ENCODE measurements at regions not wholly inside any gene's neighbourhood (a gene's known extent, or its start where the extent isn't known, plus 50 kb on each side); places are given as distances from the start of the nearest gene placed in this dataset.

- no peak for ATAC-seq
- H3K36me3 ChIP-seq (ENCODE audit: control insufficient read depth, insufficient read depth, low read length) = no peaks in the 10 kb centered on the region
- TF ChIP-seq CREB3L1 (IDR thresholded peaks at IDR 0.05; ENCODE audit: borderline replicate concordance, low read depth) (no peak), POLR2H (tag; IDR thresholded peaks at IDR 0.05; ENCODE audit: low read depth) (no peak), MBD2 (IDR thresholded peaks at IDR 0.05; ENCODE audit: borderline replicate concordance, low read depth) (no peak)
- H3K27ac ChIP-seq (ENCODE audit: extremely low read depth, low read depth, low read length) = no peak overlapping the region
- H3K4me2 ChIP-seq (ENCODE audit: insufficient read depth, low read length) = no peak overlapping the region
- BruUV-seq (replicated peaks) = no TSS peak
- peaks cover 0 to 48% of the 10 kb centered on the region in 2 experiments; a peak in 3 of 5 replicates for H3K27me3 ChIP-seq (ENCODE audit: control insufficient read depth in 2 of 2, insufficient read depth in 2 of 2, low read length in 2 of 2)
- whole genome bisulfite sequencing (ENCODE audit: insufficient coverage, low coverage, missing lambda C conversion rate) = 0% methylated on average over 7 of the region's 8 CpGs
- no peak for DNase-seq (ENCODE audit: extremely low read depth in 1 of 4, low spot score in 3 of 4)
- ChIA-PET POLR2A (no interaction called here), CTCF (ENCODE audit: low intra/inter-chr PET ratio) (no interaction called here)
- no peak overlapping the region for H3K9ac ChIP-seq (ENCODE audit: insufficient read depth in 1 of 2, low read depth in 2 of 2, low read length in 2 of 2)
- no peak overlapping the region for H2AFZ ChIP-seq (ENCODE audit: low read depth, low read length)
- no peaks in the 10 kb centered on the region for H4K20me1 ChIP-seq (replicated peaks; ENCODE audit: control insufficient read depth, insufficient read depth, low read length)
- FAIRE-seq = no peak
- H3K9me3 ChIP-seq (replicated peaks; ENCODE audit: control insufficient read depth, insufficient read depth, low read depth, low read length) = no peaks in the 10 kb centered on the region
- no peaks in the 10 kb centered on the region for H3K9me1 ChIP-seq (ENCODE audit: control insufficient read depth, insufficient read depth, low read length)
- in situ Hi-C loops (cut with MboI) = no loop called here
- H3K79me2 ChIP-seq (ENCODE audit: control insufficient read depth, insufficient read depth, low read length) = no peaks in the 10 kb centered on the region
- no peaks in the 10 kb centered on the region; a peak in 1 of 5 replicates for H3K4me1 ChIP-seq (replicated peaks in 1 of 2; ENCODE audit: control insufficient read depth in 2 of 2, insufficient read depth in 2 of 2, low read length in 2 of 2)
- intact Hi-C loops (cut with micrococcal nuclease) = no loop called here
- no peak overlapping the region for H3K4me3 ChIP-seq
Measured at GRCh38 chr2:239526038-239526437, 125.2 kb upstream of the HDAC4 start.

GRCh38 chr2:239523954-239524330 is 123.1 kb upstream of the HDAC4 start:
- Histone ChIP-seq H3K4me2 (ENCODE audit: insufficient read depth, low read length) (no peak overlapping the region), H3K4me3 (no peak overlapping the region), H3K4me1 (replicated peaks in 1 of 2; ENCODE audit: control insufficient read depth in 2 of 2, insufficient read depth in 2 of 2, low read length in 2 of 2) (no peaks in the 10 kb centered on the region; a peak in 1 of 5 replicates), H3K9me3 (replicated peaks; ENCODE audit: control insufficient read depth, insufficient read depth, low read depth, low read length) (no peaks in the 10 kb centered on the region), H3K9me1 (ENCODE audit: control insufficient read depth, insufficient read depth, low read length) (no peaks in the 10 kb centered on the region), H3K9ac (ENCODE audit: insufficient read depth in 1 of 2, low read depth in 2 of 2, low read length in 2 of 2) (no peak overlapping the region), H3K27ac (ENCODE audit: extremely low read depth, low read depth, low read length) (no peak overlapping the region), H3K36me3 (ENCODE audit: control insufficient read depth, insufficient read depth, low read length) (no peaks in the 10 kb centered on the region), H3K79me2 (ENCODE audit: control insufficient read depth, insufficient read depth, low read length) (no peaks in the 10 kb centered on the region), H2AFZ (ENCODE audit: low read depth, low read length) (no peak overlapping the region), H3K27me3 (ENCODE audit: control insufficient read depth in 2 of 2, insufficient read depth in 2 of 2, low read length in 2 of 2) (peaks cover 4 to 57% of the 10 kb centered on the region in 2 experiments; a peak in 4 of 5 replicates), H4K20me1 (replicated peaks; ENCODE audit: control insufficient read depth, insufficient read depth, low read length) (no peaks in the 10 kb centered on the region)
- BruUV-seq (replicated peaks) = no TSS peak
- TF ChIP-seq HDAC1 (IDR thresholded peaks at IDR 0.05) = no peak
- TF ChIP-seq CEBPB (tag; IDR thresholded peaks at IDR 0.05) = peak; percentile 22; the same call in 1 of the 2 replicates
- peak; percentile 67 for TF ChIP-seq ATF3 (IDR thresholded peaks at IDR 0.05)
- TF ChIP-seq ATF3 (CRISPR knock-in tag; conservative IDR thresholded peaks at IDR 0.05) = no peak
- TF ChIP-seq JUND (IDR thresholded peaks at IDR 0.05; ENCODE audit: borderline replicate concordance, low read depth, low read length) = 0 out of 2 replicates have a peak, but pooled peaks have one; percentile 31
- no peak; the same call in 2 of the 3 replicates for TF ChIP-seq JUND (tag; IDR thresholded peaks at IDR 0.05; ENCODE audit: borderline replicate concordance, low read depth, low read length)
- TF ChIP-seq NR2F6 (CRISPR knock-in tag; IDR thresholded peaks at IDR 0.05) = no peak
- TF ChIP-seq ZBTB7A (IDR thresholded peaks at IDR 0.05; ENCODE audit: borderline replicate concordance, control insufficient read depth, low read depth, low read length) = no peak
- no peak for TF ChIP-seq FOXJ3 (CRISPR knock-in tag; IDR thresholded peaks at IDR 0.05)
- TF ChIP-seq ARNT (IDR thresholded peaks at IDR 0.05) = no peak
- no peak for TF ChIP-seq MBD2 (IDR thresholded peaks at IDR 0.05; ENCODE audit: borderline replicate concordance, low read depth)
- peak; percentile 36; the same call in 1 of the 2 replicates for TF ChIP-seq CEBPG (CRISPR knock-in tag; IDR thresholded peaks at IDR 0.05)
- peak; percentile 44 to 70; a peak in 3 of 4 replicates for TF ChIP-seq CEBPG (tag; conservative IDR thresholded peaks at IDR 0.05 in 1 of 2, IDR thresholded peaks at IDR 0.05 in 1 of 2)
- intact Hi-C loops (cut with micrococcal nuclease) = no loop called here
- FAIRE-seq (no peak), DNase-seq (ENCODE audit: extremely low read depth in 1 of 4, low spot score in 3 of 4) (no peak), ATAC-seq (no peak)
- CTCF ChIA-PET (ENCODE audit: low intra/inter-chr PET ratio) = no interaction called here
- WGBS (ENCODE audit: insufficient coverage, low coverage, missing lambda C conversion rate) = 0% methylated on average over 2 of the region's 2 CpGs
- in situ Hi-C loops (cut with MboI) = no loop called here
- POLR2A ChIA-PET = interaction anchor here (0.6 kb wide), 1 partner anchor 35 kb away, joined by 5 read pairs; no protein-coding TSS in a partner anchor
